ENCODE measurements at regions not wholly inside any gene's neighbourhood (a gene's known extent, or its start where the extent isn't known, plus 50 kb on each side); places are given as distances from the start of the nearest gene placed in this dataset.

GRCh38 chr4:28179126-28179525 lies 1318.5 kb downstream of the STIM2 start (continued):
- TF ChIP-seq ZNF462 (CRISPR knock-in tag; IDR thresholded peaks at IDR 0.05) (no peak), CREB1 (CRISPR knock-in tag; IDR thresholded peaks at IDR 0.05; ENCODE audit: low read depth) (no peak), ZNF114 (CRISPR knock-in tag; IDR thresholded peaks at IDR 0.05) (no peak), EZH2phosphoT487 (IDR thresholded peaks at IDR 0.05; ENCODE audit: unreplicated experiment) (no peak), ETS1 (IDR thresholded peaks at IDR 0.05) (no peak), REST (IDR thresholded peaks at IDR 0.05; ENCODE audit: unreplicated experiment) (no peak)
